B cell (primary cell): ENCODE measurements at regions not wholly inside any gene's neighbourhood (a gene's known extent, or its start where the extent isn't known, plus 50 kb on each side); places are given as distances from the start of the nearest gene placed in this dataset.

Source experiments
- ATAC-seq: fragments of 200-7000 bp; cut with Tn5 transposase; one replicate; pipeline ENCODE4 v1.10.0; 2021; ENCODE audit warnings: low read depth, mild to moderate bottlenecking, moderate number of reproducible peaks, moderate library complexity
- CTCF ChIA-PET: fragments of 350-600 bp; sonication (Branson Sonifier 250); formaldehyde crosslinking; loops from one replicate; lab custom pipeline; 2021; ENCODE audit warnings: antibody characterized with exemption, inconsistent platforms; lab: Charles Lee
- POLR2A ChIA-PET: fragments of 350-600 bp; sonication (Branson Sonifier 250); formaldehyde crosslinking; loops from one replicate; lab custom pipeline; 2021; ENCODE audit warnings: antibody characterized with exemption; lab: Charles Lee
- DNase-seq: peaks from one replicate; pipeline ENCODE4 v3.0.0; 2013
- H2AFZ ChIP-seq: 2 replicates; pipeline ENCODE4 v1.6.1; 2012; ENCODE audit warnings: mild to moderate bottlenecking, low read depth, low read length; ENCODE audit not compliant: insufficient read depth, poor library complexity, severe bottlenecking
- H3K27ac ChIP-seq, 2 donors: 1 replicate in 1 of 2; 2 replicates in 1 of 2; pipeline ENCODE4 v1.5.1; 2012 to 2013; ENCODE audit warnings: low read length in 2 of 2, mild to moderate bottlenecking in 2 of 2, moderate library complexity in 1 of 2
- H3K27me3 ChIP-seq, 4 experiments: fragments of 200-600 bp in 1 of 4; sonication (generic) in 1 of 4; replicated peaks in 1 of 4; 1 replicate in 2 of 4; 2 replicates in 2 of 4; pipeline versions ENCODE4 v1.6.1 to v1.7.0; 2013 to 2016; ENCODE audit warnings: low read length in 3 of 4, mild to moderate bottlenecking in 2 of 4, mixed read lengths in 1 of 4, moderate library complexity in 1 of 4; ENCODE audit not compliant: insufficient read depth in 4 of 4, control insufficient read depth in 3 of 4; ENCODE audit errors: control extremely low read depth in 1 of 4
- H3K36me3 ChIP-seq, 2 experiments: replicated peaks in 1 of 2; 1 replicate in 1 of 2; 2 replicates in 1 of 2; pipeline versions ENCODE4 v1.6.1 to v1.7.1; 2013; ENCODE audit warnings: low read length in 1 of 2; ENCODE audit not compliant: insufficient read depth in 2 of 2, control insufficient read depth in 1 of 2; ENCODE audit errors: control extremely low read depth in 1 of 2, extremely low read depth in 1 of 2
- H3K4me1 ChIP-seq, 2 donors: fragments of 200-600 bp in 1 of 2; sonication (generic) in 1 of 2; 1 replicate in 1 of 2; 2 replicates in 1 of 2; pipeline versions ENCODE4 v1.5.1 to v1.6.1; 2013 to 2017; ENCODE audit warnings: low read length in 2 of 2; ENCODE audit not compliant: control insufficient read depth in 2 of 2, insufficient read depth in 2 of 2
- H3K4me2 ChIP-seq: replicated peaks from 2 replicates; pipeline ENCODE3; 2012; ENCODE audit warnings: mild to moderate bottlenecking, low read depth, low read length; ENCODE audit not compliant: poor library complexity, severe bottlenecking
- H3K4me3 ChIP-seq, 5 experiments: fragments of 200-600 bp in 1 of 5; sonication (generic) in 1 of 5; 1 replicate in 3 of 5; 2 replicates in 2 of 5; pipeline versions ENCODE4 v1.5.1 to v1.7.0; 2011 to 2016; ENCODE audit warnings: low read length in 4 of 5, mild to moderate bottlenecking in 4 of 5, low read depth in 2 of 5, control low read depth in 1 of 5, moderate library complexity in 1 of 5; ENCODE audit not compliant: insufficient read depth in 1 of 5; ENCODE audit errors: control extremely low read depth in 1 of 5, extremely low read depth in 1 of 5
- H3K79me2 ChIP-seq: fragments of 200-600 bp; sonication (generic); one replicate; pipeline ENCODE4 v1.6.0; 2016; ENCODE audit warnings: low read length; ENCODE audit not compliant: control insufficient read depth, insufficient read depth
- H3K9ac ChIP-seq: fragments of 200-600 bp; sonication (generic); 2 replicates; pipeline ENCODE4 v1.6.1; 2017; ENCODE audit warnings: mild to moderate bottlenecking, low read length, moderate library complexity
- H3K9me3 ChIP-seq, 3 donors: one replicate each; pipeline versions ENCODE4 v1.6.1 to v1.7.1; 2013; ENCODE audit warnings: low read length in 2 of 3; ENCODE audit not compliant: control insufficient read depth in 2 of 3, insufficient read depth in 1 of 3; ENCODE audit errors: control extremely low read depth in 1 of 3
- H4K20me1 ChIP-seq: 2 replicates; pipeline ENCODE4 v1.6.0; 2012; ENCODE audit warnings: mild to moderate bottlenecking, low read length; ENCODE audit not compliant: insufficient read depth, control insufficient read depth, poor library complexity, severe bottlenecking
- H3K27ac Mint-ChIP-seq: one replicate; pipeline ENCODE4 v1.8.0; 2021; ENCODE audit warnings: mixed read lengths
- H3K27me3 Mint-ChIP-seq: one replicate; pipeline ENCODE4 v1.8.0; 2021; ENCODE audit warnings: mixed read lengths
- H3K4me1 Mint-ChIP-seq: one replicate; pipeline ENCODE4 v1.8.0; 2021; ENCODE audit warnings: mixed read lengths
- H3K4me3 Mint-ChIP-seq: one replicate; pipeline ENCODE4 v1.8.0; 2021; ENCODE audit warnings: mixed read lengths
- H3K9me3 Mint-ChIP-seq: one replicate; pipeline ENCODE4 v1.8.0; 2022; ENCODE audit warnings: mixed read lengths; ENCODE audit not compliant: insufficient read depth
- EZH2 ChIP-seq: IDR thresholded peaks from 2 replicates; pipeline ENCODE4 v1.6.1; 2012; ENCODE audit warnings: borderline replicate concordance, low read depth, mild to moderate bottlenecking, moderate library complexity, low read length; ENCODE audit not compliant: insufficient read depth, poor library complexity, severe bottlenecking
- WGBS: methylation state at CpG from one replicate; pipeline ENCODE4 v1.1.5; 2013; ENCODE audit warnings: missing lambda C conversion rate; ENCODE audit not compliant: insufficient coverage; 5-methylcytosine and 5-hydroxymethylcytosine counted together
- intact Hi-C: fragments of 100-400 bp; cut with micrococcal nuclease; formaldehyde crosslinking; loops from one replicate; pipeline ENCODE4 v1.10.0; 2022
- TF ChIP-seq, protein P1 (sequence below): fragments of 200-600 bp; IDR thresholded peaks from one replicate; pipeline ENCODE4 v1.8.0; 2022; ENCODE audit warnings: antibody characterized with exemption, mild to moderate bottlenecking

DNA sequence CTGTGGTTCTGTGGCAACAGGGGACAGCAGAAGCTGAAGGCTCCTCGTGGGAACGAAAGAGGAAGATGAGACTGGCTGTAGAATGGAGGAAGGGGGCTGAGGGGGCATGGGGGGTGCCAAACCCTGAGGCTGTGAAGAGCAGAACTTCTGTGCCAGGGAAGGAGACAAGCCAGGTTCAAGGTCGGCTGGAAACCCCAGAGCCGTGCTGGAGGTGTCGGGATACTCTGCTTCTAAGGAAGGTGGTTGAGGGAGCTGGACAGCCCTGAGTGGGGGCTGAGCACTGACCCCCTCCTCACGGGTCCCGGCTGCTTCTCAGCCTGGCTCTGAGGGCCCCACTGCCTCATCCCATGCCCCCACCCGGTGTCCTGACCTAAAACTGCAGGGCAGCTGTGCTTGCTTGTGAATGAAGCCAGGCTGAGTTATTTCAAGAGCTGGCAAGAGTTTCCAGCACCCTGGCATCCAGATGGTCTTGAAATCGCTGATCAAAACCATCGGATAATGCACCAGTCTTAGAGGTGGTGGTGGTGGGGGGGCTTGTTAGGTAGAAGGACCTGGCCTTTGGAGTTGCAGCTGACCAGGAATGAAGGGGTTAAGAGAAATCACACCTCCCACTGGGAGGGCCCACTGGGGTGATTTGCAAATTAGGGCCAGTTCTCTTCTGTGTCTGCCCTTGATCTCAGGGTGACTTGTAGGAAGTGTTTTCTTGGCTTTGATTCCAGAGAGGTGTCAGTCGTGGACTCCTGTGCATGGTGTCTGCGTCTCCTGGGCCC is 218.9 kb upstream of the C1orf174 start:
- Histone ChIP-seq H3K79me2 (no peaks in the 10 kb centered on the region), H3K9ac (no peak overlapping the region), H3K4me2 (no peak overlapping the region), H3K27me3 (peaks cover 0 to 4% (median 0%) of the 10 kb centered on the region in 4 experiments), H4K20me1 (no peaks in the 10 kb centered on the region), H3K27ac (no peak overlapping the region), H3K4me1 (no peaks in the 10 kb centered on the region), H3K4me3 (no peak overlapping the region), H2AFZ (no peak overlapping the region), H3K36me3 (no peaks in the 10 kb centered on the region), H3K9me3 (peaks cover 0 to 38% (median under 1%) of the 10 kb centered on the region in 3 donors)
- ATAC-seq (no peak), DNase-seq (no peak)
- WGBS = 75% methylated on average over 12 of the region's 12 CpGs
- intact Hi-C loops = no loop called here
- no peak for TF ChIP-seq EZH2
- TF ChIP-seq, protein P1, sequence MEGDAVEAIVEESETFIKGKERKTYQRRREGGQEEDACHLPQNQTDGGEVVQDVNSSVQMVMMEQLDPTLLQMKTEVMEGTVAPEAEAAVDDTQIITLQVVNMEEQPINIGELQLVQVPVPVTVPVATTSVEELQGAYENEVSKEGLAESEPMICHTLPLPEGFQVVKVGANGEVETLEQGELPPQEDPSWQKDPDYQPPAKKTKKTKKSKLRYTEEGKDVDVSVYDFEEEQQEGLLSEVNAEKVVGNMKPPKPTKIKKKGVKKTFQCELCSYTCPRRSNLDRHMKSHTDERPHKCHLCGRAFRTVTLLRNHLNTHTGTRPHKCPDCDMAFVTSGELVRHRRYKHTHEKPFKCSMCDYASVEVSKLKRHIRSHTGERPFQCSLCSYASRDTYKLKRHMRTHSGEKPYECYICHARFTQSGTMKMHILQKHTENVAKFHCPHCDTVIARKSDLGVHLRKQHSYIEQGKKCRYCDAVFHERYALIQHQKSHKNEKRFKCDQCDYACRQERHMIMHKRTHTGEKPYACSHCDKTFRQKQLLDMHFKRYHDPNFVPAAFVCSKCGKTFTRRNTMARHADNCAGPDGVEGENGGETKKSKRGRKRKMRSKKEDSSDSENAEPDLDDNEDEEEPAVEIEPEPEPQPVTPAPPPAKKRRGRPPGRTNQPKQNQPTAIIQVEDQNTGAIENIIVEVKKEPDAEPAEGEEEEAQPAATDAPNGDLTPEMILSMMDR = no peak
- ChIA-PET POLR2A (no interaction called here), CTCF (no interaction called here)
- no peaks in the 10 kb centered on the region for H3K4me1 Mint-ChIP-seq
- H3K9me3 Mint-ChIP-seq = peaks cover 5% of the 10 kb centered on the region
- H3K27me3 Mint-ChIP-seq = peaks cover 3% of the 10 kb centered on the region
- no peak overlapping the region for H3K4me3 Mint-ChIP-seq
- no peak overlapping the region for H3K27ac Mint-ChIP-seq

DNA sequence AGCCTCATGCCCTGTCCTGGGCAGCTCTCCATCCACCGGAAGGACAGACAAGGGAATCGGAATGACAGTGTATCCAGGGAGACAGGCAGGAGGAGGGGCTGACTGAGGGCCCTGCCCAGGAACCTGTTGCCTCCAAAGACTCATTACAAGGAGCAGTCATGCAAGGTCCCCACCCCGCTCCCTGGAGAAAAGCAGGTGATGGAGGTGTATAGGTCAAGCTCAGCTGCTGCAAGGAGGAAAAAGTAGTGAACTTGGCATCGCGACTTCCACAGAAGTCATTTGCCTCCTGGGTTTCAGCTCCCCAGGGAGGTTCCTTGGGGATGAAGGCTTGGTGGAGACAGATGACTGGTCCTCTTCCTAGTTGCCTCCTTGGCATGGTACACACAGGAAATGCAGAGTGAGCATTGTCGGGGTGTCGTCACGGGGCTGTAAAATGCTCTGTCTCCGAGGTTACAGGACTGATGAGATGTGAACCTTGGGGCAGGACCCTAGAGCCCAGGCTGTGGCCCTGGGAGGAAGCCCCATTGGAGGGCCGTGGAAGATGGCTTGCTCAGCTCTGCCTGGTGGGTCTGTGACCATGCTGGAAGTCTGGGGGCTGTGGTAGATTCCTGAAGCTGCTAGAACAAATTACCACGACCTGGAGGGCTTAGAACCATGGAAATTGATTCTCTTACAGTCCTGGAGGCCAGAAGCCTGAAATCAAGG is 219.6 kb upstream of the C1orf174 start:
- H4K20me1 ChIP-seq = no peaks in the 10 kb centered on the region
- H3K36me3 ChIP-seq = no peaks in the 10 kb centered on the region
- POLR2A ChIA-PET = no interaction called here
- Mint-ChIP-seq H3K27ac (no peak overlapping the region), H3K4me1 (no peaks in the 10 kb centered on the region), H3K9me3 (no peaks in the 10 kb centered on the region), H3K4me3 (no peak overlapping the region), H3K27me3 (peaks cover 3% of the 10 kb centered on the region)
- H3K4me3 ChIP-seq = no peak overlapping the region
- no peak overlapping the region for H2AFZ ChIP-seq
- WGBS = 81% methylated on average over 10 of the region's 11 CpGs
- TF ChIP-seq, protein P1 = no peak
- TF ChIP-seq EZH2 = no peak
- no peaks in the 10 kb centered on the region for H3K79me2 ChIP-seq
- H3K4me2 ChIP-seq = no peak overlapping the region
- H3K4me1 ChIP-seq = no peaks in the 10 kb centered on the region
- intact Hi-C loops = no loop called here
- CTCF ChIA-PET = no interaction called here
- H3K9me3 ChIP-seq = peaks cover 0 to 35% (median 0%) of the 10 kb centered on the region in 3 donors
- no peak overlapping the region for H3K27ac ChIP-seq
- H3K27me3 ChIP-seq = peaks cover 0 to 4% (median 0%) of the 10 kb centered on the region in 4 experiments
- no peak for DNase-seq
- H3K9ac ChIP-seq = no peak overlapping the region
- no peak for ATAC-seq
